ENCODE measurements at regions not wholly inside any gene's neighbourhood (a gene's known extent, or its start where the extent isn't known, plus 50 kb on each side); places are given as distances from the start of the nearest gene placed in this dataset.
A peak's percentile ranks its signal among the peaks of the same experiment; 100 is the strongest.
"Not testable (repeated sequence)": the region's sequence is repeated elsewhere in the genome, so short reads cannot be mapped to it uniquely, and the experiment has no call there.

DNA sequence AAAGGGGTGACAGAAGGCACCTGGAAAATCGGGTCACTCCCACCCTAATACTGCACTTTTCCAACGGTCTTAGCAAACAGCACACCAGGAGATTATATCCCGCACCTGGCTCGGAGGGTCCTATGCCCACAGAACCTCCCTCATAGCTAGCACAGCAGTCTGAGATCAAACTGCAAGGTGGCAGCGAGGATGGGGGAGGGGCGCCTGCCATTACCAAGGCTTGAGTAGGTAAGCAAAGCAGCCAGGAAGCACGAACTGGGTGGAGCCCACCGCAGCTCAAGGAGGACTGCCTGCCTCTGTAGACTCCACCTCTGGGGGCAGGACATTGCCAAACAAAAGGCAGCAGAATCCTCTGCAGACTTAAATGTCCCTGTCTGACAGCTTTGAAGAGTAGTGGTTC lies 101.8 kb downstream of the TBX20 start:
- not testable (repeated sequence) for DNase-seq (ENCODE audit: low read depth)

DNA sequence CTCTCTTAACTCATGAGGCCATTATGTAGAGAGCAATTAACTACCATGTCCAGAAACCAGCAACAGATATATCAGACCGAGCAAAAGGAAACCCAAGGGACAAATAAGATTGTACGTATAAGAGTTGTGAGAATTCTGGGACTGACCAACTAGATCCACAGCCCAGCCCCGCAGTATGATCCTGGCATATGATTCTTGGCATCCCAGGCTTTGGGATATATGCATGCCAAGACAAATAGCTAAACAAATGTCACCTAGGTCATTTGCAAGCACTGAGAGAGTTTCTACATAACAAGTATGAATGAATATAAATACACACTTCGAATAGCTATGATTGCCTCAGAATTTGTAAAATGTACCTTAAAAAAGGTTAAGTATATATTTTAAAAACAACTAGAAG lies 105.9 kb downstream of the TBX20 start:
- DNase-seq (ENCODE audit: low read depth) = not testable (repeated sequence)

DNA sequence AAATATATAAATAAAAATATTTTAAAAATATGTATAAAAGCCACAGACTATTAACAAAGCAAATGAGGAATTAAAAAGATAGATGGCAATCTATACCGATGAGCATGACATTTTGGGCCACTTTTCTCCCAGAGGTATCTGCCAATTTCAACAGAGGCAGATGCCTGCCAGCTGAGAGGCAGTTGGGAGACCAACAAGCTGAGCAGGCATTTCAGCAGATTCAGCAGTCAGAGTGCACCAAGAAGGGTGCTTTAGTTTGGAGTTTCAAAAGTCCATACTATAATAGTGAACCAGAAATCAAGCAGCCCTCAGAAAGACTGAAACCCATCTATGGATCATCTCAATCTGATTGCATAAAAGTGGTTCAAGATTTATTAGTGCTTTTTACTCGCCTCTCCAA lies 104.8 kb upstream of the DPY19L1 start:
- not testable (repeated sequence) for DNase-seq (ENCODE audit: low read depth)

DNA sequence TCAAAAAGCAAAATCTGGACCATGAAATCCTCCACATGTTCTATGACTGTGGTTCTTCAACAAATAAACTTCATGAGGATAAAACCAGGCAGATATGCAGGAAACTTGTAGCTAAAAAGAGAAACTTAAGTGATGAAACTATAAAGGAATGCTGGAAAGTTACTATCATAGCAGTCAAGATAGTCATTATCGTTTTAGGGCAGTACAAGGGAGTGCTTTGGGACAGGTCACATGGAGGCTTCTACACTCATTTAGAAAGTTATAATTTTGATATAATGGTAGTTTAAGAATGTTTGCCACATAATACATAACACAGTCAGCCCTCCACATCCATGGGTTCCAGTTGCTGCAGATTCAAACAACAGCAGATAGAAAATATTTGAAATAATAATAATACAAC lies 102.0 kb upstream of the DPY19L1 start:
- not testable (repeated sequence) for DNase-seq (ENCODE audit: low read depth)

DNA sequence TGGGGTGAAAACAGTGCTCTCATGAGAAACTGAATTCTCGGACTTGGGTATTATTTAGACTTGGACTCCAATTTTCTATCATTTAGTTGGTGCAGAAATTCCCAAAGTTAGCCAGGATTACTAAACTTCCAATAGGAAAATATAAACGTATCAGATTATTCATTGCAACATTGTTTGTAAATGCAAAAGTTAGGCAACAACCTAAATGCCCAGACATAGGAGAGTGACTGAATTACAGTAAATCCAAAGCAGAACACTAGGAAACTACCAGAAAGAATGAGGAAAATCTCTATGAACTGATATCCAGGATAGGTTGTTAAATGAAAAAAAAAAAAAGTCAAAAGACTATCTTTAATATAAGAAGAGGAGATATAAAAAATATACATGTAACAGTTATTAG lies 96.2 kb upstream of the DPY19L1 start:
- not testable (repeated sequence) for DNase-seq (ENCODE audit: low read depth)

DNA sequence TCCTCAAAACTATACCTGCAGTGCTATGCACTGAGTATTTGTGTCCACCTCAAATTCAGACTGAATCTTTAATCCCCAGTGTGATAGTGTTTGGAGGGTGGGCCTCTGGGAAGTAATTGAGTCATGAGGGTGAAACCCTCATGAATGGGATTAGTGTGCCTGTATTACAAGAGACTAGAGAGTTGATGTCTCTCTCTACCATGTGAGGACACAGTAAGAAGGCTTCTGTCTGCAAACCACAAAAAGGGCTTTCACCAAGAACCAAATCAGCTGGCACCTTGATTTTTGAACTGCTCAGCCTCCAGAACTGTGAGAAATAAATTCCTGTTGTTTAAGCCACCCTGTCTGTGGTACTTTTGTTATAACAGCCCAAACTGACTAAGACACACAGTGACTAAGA lies 95.7 kb upstream of the DPY19L1 start:
- DNase-seq (ENCODE audit: low read depth) = not testable (repeated sequence)

DNA sequence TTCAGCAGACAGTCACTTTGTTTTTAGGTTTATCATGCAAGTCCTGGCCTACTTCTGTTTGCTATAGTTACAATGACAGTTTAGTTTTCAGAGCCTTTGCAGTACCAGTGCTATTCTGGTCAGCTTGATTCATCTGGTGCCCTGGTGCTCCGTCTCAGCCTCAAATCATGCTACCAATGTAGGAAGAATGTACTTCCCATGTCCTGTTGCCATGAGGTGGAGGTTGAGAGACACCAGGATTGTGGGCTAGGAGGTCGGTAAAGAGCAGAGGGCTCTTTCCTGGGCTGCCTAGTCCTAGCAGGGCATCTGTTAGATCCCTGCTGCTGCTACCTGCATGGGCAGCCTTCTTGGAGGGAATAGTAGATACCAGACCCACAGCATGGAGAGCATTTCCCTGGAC lies 91.4 kb upstream of the DPY19L1 start:
- DNase-seq (ENCODE audit: low read depth) = peak; percentile 2

DNA sequence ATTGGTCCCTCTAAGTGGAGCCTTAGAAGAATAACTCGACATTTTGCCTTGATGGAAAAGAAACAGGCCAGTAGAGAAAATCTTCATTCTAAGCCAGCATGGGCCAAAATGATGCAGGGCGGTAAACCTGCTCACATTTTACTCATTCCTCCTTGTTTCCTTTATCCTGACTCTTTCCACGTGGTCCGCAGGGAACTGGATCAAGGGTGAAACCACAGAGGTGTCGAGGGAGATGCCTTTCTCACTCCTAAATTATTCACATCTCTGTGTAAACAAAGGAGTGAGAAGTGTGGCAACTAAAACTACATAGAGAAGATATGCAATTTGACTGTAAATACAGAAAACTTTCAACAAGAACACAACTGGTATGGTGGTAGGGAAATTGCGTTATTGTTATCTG lies 81.2 kb upstream of the DPY19L1 start:
- DNase-seq (ENCODE audit: low read depth) = peak; percentile 3

DNA sequence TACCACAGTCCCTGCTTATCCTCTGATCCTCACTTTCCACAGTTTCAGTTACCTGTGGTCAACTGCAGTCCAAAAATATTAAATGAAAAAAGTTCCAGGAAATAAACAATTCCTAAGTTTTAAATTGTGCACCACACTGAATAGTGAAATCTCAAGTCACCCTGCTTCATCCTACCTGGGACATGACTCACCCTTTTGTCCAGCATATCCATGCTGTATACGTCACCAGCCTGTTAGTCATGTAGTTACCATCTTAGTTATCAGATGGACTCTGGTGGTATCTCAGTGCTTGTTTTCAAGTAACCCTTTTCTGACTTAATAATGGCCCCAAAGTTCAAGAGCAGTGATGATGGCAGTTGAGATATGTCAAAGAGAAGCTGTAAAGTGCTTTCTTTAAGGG lies 69.4 kb upstream of the DPY19L1 start:
- not testable (repeated sequence) for DNase-seq (ENCODE audit: low read depth)

DNA sequence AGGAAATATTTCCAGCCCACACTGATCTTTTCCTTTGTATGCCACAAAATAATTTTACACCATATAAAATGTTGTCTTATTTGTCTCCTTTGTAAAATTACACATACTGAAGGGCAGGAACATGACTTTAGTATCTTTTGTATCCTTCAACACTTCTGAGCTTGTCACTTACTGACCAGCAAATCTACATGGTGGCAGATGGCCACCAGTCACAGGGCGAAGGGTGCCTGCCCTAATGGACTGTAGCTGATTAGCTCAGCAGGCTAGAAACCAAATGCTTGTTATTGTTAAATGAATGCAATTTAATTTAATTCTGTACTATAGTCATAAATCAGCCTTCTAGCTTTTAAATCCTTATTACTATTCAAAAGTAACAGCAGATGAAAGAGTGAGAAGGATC lies 68.2 kb upstream of the DPY19L1 start:
- DNase-seq (ENCODE audit: low read depth) = not testable (repeated sequence)

DNA sequence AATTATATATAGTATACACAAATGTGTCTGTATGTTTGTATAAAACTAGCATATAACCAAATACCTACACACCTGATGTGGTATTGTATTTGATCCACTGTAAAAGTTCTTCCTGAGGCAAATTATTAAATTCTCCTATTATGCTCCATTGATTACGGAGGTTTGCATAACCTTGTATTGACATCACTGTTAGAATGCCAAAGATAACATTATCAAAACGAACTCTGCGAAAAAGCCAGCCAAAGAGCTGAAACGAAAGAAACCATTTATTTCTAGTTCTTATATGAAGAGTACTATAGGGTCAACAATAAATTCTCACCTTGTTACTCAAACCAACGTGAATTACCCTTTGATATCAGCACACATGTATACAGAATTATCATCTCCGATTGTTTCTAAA lies 65.6 kb upstream of the DPY19L1 start:
- DNase-seq (ENCODE audit: low read depth) = not testable (repeated sequence)

DNA sequence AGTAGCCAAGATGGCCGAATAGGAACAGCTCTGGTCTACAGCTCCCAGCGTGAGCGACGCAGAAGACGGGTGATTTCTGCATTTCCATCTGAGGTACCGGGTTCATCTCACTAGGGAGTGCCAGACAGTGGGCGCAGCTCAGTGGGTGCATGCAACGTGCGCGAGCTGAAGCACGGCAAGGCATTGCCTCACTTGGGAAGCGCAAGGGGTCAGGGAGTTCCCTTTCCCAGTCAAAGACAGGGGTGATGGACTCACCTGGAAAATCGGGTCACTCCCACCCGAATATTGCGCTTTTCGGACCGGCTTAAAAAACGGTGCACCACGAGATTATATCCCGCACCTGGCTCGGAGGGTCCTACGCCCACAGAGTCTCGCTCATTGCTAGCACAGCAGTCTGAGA lies 55.7 kb upstream of the DPY19L1 start:
- not testable (repeated sequence) for DNase-seq (ENCODE audit: low read depth)
